ENCODE measurements at regions not wholly inside any gene's neighbourhood (a gene's known extent, or its start where the extent isn't known, plus 50 kb on each side); places are given as distances from the start of the nearest gene placed in this dataset.

GRCh38 chr15:46304321-46304720 lies 669.5 kb downstream of the SQOR start:
- Histone ChIP-seq H2AFZ (ENCODE audit: low read length) (no peak overlapping the region), H3K36me3 (replicated peaks in 1 of 2; ENCODE audit: control insufficient read depth in 1 of 2, insufficient read depth in 2 of 2, low read length in 2 of 2) (no peaks in the 10 kb centered on the region), H3K4me1 (ENCODE audit: insufficient read depth, low read length) (no peaks in the 10 kb centered on the region), H3K27ac (ENCODE audit: extremely low read length, insufficient read depth, low read length) (no peak overlapping the region), H3K79me2 (ENCODE audit: insufficient read depth, low read length) (no peaks in the 10 kb centered on the region), H3K9ac (ENCODE audit: insufficient read depth, low read depth, low read length) (no peak overlapping the region), H3K9me3 (ENCODE audit: low read length) (no peaks in the 10 kb centered on the region), H3K4me2 (ENCODE audit: low read depth, low read length) (no peak overlapping the region), H3K27me3 (ENCODE audit: control insufficient read depth in 1 of 2, insufficient read depth in 2 of 2, low read length in 2 of 2) (no peaks in the 10 kb centered on the region; a peak in 1 of 5 replicates), H3K4me3 (replicated peaks in 1 of 3; ENCODE audit: insufficient read depth in 1 of 3, low read depth in 2 of 3, low read length in 3 of 3) (no peak overlapping the region), H4K20me1 (ENCODE audit: insufficient read depth, low read length) (no peaks in the 10 kb centered on the region)
- TF ChIP-seq ZBTB38 (CRISPR knock-in tag; IDR thresholded peaks at IDR 0.05) (no peak), ZNF598 (CRISPR knock-in tag; IDR thresholded peaks at IDR 0.05; ENCODE audit: borderline replicate concordance) (no peak), CTCF (CRISPR knock-in tag; IDR thresholded peaks at IDR 0.05) (peak; percentile 45), ZHX2 (IDR thresholded peaks at IDR 0.05; ENCODE audit: low read depth) (no peak), ZHX2 (CRISPR knock-in tag; IDR thresholded peaks at IDR 0.05; ENCODE audit: borderline replicate concordance) (no peak), EP300 (IDR thresholded peaks at IDR 0.05; ENCODE audit: low read depth in 2 of 2, low read length in 2 of 2) (no peak), EP300 (CRISPR knock-in tag; IDR thresholded peaks at IDR 0.05; ENCODE audit: borderline replicate concordance) (no peak), ARID2 (CRISPR knock-in tag; IDR thresholded peaks at IDR 0.05; ENCODE audit: borderline replicate concordance) (no peak), KLF6 (CRISPR knock-in tag; IDR thresholded peaks at IDR 0.05) (no peak), NFRKB (IDR thresholded peaks at IDR 0.05) (no peak), SMC3 (IDR thresholded peaks at IDR 0.05; ENCODE audit: low read length) (peak; percentile 16; the same call in 1 of the 2 replicates), KLF11 (CRISPR knock-in tag; IDR thresholded peaks at IDR 0.05) (no peak), KDM5A (IDR thresholded peaks at IDR 0.05; ENCODE audit: borderline replicate concordance, low read length) (no peak), ZXDC (CRISPR knock-in tag; IDR thresholded peaks at IDR 0.05) (no peak)
- TF ChIP-seq, protein P1, sequence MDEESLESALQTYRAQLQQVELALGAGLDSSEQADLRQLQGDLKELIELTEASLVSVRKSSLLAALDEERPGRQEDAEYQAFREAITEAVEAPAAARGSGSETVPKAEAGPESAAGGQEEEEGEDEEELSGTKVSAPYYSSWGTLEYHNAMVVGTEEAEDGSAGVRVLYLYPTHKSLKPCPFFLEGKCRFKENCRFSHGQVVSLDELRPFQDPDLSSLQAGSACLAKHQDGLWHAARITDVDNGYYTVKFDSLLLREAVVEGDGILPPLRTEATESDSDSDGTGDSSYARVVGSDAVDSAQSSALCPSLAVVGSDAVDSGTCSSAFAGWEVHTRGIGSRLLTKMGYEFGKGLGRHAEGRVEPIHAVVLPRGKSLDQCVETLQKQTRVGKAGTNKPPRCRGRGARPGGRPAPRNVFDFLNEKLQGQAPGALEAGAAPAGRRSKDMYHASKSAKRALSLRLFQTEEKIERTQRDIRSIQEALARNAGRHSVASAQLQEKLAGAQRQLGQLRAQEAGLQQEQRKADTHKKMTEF (CRISPR knock-in tag; IDR thresholded peaks at IDR 0.05) = no peak
- peak; percentile 4 for DNase-seq (ENCODE audit: low spot score)
- in situ Hi-C loops (cut with HindIII; ENCODE audit: extremely low pct_ligation_motif_present, low pct_unique_long_range_greater_than_20kb) = no loop called here
- intact Hi-C loops (cut with micrococcal nuclease; ENCODE audit: unreplicated experiment) = loop anchor here (2.0 to 10.0 kb wide), 4 partner anchors 198 to 1950 kb away; no protein-coding TSS in a partner anchor
- 0 out of 3 replicates have a peak, but pooled peaks have one; percentile 40 for ATAC-seq
- ChIA-PET POLR2A (no interaction called here), CTCF (ENCODE audit: low intra/inter-chr PET ratio, low total read pairs) (no interaction called here)
- peak; percentile 56 for FAIRE-seq
- 20% methylated on average over 4 of the region's 4 CpGs for WGBS (ENCODE audit: low lambda C conversion rate)
- BruUV-seq (replicated peaks) = no TSS peak
